Daoy (cell line): ENCODE measurements at regions not wholly inside any gene's neighbourhood (a gene's known extent, or its start where the extent isn't known, plus 50 kb on each side); places are given as distances from the start of the nearest gene placed in this dataset.
A peak's percentile ranks its signal among the peaks of the same experiment; 100 is the strongest.

Source experiments
- DNase-seq: peaks from one replicate; pipeline ENCODE4 v3.0.0-alpha.2; 2015; ENCODE audit warnings: low read depth

DNA sequence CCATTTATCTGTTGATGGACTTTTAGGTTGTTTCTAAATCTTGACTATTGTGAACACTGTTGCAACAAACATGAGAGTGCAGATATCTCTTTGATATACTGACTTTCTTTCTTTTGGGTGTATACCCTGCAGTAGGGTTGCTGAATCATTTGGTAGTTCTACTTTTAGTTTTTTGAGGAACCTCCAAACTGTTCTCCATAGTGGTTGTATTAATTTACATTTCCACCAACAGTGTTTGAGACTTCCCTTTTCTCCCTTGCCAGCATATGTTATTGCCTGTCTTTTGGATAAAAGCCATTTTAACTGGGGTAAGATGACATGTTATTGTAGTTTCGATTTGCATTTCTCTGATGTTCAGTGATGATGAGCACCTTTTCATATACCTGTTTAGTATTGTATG lies 330.0 kb downstream of the DDX10 start:
- DNase-seq, result no peak

DNA sequence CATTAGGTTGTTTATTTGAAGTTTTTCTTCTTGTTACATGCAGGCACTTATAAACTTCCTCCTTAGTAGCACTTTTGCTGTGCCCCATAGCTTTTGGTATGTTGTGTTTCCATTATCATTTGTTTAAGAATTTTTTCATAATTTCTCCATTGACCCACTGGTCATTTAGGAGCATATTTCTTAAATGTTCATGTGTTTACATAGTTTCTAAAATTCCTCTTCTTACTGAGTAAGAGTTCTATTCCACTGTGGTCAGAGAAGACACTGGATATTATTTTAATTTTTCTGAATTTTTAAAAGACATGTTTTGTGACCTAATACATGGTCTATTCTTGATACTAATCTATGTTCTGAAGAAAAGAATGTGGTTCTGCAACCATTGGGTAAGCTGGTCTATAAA lies 333.0 kb downstream of the DDX10 start:
- no peak for DNase-seq

DNA sequence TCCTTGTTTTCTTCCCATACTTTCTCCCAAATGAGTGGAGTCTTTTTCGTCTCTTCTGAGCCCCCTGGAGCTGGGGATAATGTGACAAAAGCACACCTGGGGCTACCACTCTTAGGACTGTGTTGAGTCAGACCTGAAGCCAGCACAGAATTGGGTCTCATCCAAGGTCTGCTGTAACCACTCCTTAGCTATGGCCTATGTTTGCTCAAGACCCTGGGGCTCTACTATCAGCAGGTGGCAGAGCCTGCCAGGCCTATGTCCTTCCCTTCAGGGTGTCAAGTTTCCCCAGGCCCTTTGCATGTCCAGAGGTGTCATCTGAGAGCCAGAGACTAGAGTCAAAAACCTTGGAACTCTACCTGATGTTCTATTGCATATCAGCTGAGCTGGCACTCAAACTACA lies 335.7 kb downstream of the DDX10 start:
- DNase-seq, result no peak

DNA sequence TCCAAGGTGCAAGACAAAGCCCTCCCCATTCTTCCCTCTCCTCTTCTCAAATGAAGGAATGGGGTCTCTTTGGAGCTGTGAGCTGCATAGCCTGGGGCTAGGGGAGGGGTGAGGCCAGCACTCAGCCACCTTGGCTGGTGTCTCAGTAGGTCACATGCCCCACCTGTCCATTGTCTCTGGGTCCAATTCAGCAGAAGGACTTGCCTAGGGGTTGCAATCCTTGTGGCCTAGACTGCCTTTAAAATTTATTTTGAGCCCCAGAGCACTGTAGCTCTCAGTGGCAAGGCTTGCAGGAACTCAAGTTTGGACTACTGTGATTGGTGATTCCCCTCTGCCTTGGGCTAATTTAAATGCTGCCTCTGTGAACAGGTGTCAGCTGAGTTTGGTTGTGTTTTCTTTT lies 336.7 kb downstream of the DDX10 start:
- DNase-seq, result no peak

DNA sequence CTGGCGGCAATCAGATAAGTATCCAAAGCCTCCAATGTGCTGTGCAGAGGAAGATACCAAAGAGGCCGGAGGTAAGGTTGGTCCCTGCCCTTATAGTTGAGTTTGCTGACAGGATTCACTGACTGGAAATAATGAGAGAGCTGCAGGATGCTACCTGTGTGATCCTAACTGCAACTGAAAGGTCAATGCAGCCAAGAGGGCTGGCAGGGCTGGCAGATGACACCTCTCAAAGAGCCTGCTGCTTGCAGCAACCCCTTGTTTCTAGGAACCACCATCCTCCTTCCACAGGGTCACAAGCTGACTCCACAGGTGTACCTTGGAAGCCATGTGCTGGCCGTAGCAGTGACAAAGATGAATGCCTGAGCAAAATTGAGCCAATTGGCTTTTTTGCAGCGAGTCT lies 348.1 kb downstream of the DDX10 start:
- DNase-seq, result no peak

DNA sequence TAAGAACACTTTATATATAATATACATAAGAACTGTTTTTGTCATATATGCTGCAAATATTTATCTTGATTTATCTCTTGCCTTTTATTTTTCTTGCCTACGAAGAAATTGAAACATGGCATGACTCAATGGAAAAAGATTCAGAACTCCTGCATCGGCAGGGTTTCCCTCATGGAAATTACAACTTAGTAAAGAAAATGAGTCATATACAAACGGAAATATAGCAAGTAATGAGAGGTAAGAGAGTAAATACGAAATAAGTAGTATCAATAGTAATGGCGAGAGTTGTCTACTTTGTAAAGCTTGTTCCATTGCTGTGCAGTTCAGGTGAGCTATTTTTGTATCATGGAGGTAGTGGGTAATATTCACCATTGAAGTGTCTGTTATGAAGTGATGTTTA lies 350.4 kb downstream of the DDX10 start:
- DNase-seq, result no peak

DNA sequence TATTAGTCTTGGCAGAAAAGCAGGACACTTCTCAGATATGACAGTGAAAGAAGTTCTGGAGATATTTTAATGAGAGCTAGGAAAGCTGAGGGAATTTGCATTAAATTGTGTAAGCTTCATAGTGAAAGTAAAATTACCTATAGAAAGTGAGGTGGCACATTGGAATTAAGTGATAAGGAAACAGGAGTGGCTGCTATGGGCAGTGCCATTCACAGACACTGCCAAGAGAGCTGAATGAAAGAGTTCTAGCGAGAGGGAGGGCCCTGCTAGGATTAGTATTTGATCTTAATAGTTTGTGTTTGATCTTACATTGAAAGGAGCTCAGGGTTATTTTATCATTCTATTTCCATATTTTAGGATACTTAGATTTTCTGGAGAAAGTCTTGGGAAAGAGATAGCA lies 351.9 kb downstream of the DDX10 start:
- DNase-seq, result no peak

DNA sequence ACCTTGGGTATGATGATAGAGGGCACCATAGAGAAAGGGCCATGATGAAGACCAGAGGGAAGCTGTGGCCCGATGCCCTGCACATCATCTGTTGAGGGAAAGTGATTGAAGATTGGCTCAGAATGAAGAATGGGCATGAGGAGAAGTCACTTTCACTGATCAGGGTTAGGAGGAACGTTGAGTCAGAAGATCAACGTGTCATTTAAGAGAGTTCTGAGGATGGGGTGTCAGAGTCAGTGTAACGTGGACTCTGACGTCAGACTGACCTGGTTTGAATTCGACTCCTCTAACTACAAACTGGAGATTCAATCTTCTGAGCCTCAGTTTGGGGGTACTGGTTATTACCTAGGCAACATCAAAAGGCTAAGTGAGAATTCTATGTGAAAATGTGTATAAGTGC lies 352.6 kb downstream of the DDX10 start:
- no peak for DNase-seq

DNA sequence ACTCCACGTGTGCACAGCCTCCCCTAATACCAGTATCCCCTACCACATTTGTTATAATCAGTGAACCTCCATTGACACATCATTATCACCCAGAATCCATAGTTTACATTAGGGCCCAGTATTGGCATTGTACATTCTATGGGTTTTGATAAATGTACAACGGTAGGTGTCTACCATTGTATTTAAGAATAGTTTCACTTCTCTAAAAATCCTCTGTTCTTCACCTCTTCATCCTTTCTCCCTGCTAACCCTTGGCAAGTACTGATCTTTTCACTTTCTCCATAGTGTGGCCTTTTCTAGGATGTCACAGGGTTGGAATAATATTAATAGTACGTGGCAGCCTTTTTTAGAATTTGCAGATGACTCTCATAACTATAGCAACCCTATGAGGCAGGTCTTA lies 353.8 kb downstream of the DDX10 start:
- no peak for DNase-seq

DNA sequence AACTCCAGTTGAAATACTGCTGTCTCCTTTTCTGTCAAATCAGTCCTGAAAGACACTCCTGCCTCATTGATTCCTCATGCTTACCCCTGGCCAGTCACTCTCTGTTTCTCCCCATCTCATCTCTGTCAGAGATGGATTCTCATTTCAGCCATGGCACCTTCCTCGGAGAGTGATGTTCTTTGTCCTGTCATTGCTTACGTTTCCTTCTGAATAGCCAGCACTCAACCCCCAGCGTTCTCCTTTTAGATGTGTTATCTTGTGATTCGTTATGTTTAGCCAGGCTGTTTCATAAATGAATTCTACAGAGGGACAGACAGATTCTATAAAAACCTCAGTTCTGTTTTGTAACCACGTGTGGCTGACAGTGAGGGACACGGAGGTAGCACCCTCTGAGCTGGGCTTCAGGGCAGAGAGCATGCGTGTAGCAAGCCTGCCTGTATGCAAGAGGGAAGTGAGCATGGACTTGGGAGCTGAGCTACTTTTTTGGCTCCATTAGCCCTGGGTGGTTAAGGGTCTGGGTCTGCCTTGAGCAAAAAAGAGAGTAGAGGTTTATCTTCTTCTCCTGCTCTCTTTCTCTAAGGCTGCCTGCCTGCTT lies 354.6 kb downstream of the DDX10 start:
- no peak for DNase-seq

DNA sequence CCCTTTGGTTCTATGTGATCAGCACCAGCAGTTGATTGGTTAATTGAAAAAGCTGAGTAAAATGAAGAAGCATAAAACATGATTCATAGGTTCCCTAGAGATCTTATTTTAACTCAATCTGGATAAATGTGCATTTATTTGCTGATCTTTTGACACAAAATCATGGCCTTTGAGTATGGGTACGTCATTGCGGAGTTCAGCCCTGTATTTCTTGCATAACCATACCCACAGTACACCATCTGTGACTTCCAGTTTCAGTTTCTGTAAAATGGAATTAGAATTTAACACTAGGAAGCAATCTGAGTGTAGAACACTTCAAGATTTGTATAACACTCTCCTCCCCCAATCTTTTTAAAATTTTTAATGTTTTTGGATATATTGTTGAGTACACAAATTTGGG lies 358.2 kb downstream of the DDX10 start:
- no peak for DNase-seq

DNA sequence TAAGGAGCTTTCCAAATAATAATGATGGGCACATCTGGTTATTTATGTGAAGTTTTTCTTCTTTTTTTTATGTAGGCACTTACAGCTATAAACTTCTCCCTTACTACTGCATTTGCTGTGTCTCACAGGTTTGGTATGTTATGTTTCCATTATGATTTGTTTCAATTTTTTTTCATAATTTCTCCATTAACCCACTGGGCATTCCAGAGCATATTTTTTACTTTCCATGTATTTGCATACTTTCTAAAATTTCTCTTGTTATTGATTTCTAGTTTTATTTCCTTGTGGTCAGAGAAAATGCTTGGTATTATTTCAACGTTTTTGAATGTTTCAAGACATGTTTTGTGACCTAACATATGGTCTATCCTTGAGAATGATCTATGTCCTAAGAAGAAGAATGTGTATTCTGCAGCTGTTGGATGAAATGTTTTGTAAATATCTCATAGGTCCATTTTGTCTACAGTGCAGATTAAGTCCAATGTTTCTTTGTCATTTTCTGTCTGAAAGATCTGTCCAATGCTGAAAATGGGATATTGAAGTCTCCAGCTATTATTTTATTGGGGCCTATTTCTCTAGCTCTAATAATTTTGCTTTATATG lies 362.1 kb downstream of the DDX10 start:
- DNase-seq, result no peak

DNA sequence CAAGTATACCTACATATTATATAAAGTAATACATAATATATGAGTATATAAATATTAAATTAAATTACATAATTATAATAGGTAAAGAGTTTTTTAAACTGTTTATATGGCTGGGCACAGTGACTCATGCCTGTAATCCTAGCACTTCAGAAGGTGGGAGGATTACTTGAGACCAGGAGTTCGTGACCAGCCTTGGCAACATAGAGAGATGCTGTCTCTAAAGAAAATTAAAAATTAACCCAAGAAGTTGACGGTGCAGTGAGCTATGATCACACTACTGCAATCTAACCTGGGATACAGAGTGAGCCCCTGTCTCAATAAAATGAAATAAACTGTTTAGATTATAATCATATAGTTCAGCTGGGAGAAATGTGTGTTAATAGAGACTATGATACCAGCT lies 363.0 kb downstream of the DDX10 start:
- DNase-seq, result no peak

DNA sequence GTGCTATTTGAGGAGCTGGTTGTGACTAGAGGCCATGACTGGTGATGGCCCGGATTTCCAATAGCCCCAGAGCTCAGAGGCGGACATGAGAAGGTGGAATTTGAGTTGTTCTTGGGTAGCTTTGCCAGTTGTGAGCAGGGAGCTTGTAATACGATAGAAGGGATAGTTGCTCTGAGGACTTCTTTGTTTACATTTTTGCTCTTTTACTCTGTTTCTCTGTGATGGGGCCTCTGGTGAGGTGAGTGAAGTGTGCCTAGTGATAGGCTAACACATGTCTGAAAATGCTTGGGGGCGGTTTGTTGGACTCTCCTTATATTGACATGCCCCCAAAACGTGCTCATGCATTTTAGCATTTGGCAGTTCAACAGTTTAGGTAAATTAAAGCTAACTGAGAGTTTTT lies 365.1 kb downstream of the DDX10 start:
- no peak for DNase-seq

DNA sequence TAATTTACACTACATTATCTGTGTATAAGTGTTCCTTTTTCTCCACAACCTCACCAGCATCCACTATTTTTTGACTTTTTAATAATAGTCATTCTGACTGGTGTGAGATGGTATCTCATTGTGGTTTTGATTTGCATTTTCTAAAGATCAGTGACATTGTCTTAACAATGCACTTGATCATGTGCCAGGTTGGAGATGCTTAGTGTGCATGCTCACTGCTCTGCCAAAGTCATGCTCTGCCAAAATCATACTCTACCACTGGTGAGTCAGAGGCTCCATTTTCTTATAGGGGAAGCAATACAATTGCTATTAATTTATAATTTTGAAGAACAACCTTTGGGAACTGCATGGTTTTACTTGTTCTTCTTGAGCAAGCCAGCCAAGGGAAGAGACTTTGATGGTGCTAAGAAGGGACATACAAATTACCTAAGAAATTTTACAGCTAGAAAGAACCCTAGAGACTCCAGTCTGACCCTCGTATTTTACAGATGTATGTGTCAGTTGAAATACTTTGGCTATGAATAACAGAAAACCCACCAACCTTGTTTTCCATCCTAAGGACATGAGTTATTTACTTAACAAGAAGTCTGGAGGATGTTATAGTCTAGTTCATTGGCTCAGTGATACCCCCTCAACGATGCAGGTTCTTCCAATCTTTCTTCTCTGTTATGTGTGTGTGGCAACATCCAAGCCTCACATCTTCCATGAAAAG lies 368.9 kb downstream of the DDX10 start:
- peak; percentile 20 for DNase-seq

DNA sequence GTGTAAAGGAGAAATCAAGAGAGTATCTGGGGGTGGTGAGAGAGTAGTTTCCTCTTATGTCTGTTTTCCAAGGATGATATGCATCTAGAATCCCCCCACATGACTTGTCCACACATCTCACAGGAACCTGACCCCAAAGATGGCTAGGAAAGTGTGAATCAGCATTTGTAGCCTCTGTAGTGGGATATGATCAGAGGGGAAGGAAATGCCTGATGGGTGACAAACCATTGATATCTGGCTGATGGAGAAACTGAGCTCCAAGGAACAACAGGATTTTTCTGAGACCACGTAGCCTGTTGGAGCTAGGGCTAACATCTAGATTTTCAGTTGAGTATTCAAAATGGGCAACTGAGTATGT lies 369.4 kb downstream of the DDX10 start:
- no peak for DNase-seq

DNA sequence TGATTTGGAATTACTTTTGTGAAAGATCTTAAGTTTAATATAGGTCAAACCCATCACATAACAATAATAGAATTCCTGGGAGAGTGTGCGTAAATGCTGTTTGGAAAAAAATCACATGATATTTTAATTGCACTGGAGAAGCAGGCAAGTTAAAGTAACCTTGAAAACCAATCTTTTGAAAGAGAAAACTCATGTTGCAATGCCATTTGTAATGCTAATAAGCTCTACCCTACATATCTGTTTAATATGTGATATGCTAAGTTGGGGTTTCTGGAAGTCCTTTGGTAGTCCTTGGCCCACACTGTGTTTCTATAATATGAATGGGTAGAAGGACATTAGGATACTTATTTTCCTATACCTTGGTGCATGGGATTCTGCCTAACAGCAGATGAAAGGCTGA lies 370.4 kb downstream of the DDX10 start:
- no peak for DNase-seq

DNA sequence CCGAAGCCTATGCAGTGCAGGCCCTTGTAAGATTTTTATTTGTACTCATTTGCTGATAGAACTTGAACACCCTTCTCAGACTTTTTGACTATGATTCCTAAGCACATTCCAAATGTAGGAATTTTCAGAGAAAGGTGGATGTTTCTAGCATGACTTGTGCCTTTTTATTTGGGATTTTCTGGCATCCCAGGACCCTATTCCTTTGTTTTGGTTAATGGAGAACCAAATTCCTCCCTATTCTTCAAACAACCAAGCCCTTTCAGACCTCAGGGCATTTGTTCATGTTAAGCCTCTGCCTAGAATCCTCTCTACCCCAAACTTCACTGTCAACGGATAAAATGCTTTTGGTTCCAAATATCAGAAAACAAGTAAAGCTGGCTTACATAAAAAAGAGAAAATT lies 371.1 kb downstream of the DDX10 start:
- no peak for DNase-seq

DNA sequence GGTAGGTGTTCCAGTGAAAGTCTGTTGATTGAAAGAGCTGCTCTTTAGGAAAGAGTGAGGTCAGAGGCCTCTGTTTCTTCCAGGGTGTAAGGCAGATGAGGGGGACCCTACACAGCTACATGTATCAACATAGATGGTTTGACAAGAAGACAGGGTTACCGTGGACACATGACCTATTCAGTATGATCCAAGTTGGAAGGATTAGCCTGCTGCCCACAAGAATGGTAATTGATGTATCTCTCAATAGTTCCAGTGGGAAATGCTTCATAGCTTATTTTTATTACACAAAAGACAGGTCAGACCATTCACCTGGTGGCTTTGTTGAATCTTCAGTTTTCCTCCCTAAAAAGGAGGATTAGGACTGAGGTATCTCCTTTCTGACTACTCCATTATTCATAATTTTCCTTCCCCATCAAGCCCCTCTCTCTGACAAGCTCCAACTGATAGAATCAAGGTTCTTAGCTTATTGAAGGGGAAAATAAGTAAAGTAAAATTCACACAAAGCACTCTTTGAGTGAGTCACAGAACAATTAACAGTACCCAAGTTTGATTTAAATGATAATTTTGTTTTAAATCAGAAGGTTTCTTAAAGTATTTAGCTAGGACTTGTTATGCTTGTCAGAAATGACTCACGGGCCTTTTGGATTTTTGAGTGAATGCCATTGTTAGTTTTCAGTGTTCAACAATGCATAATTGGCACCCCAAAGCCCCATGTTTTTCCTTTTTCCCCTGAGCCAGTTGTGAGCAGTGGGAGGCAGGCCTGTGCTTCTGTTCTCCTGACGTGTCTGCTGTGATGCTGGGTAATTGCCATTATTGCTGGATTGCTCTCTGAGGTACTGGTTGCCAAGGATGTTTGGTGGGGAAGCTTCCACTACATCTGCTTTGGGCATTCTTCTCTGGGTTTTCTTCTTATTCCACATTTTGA lies 373.2 kb downstream of the DDX10 start:
- no peak for DNase-seq

DNA sequence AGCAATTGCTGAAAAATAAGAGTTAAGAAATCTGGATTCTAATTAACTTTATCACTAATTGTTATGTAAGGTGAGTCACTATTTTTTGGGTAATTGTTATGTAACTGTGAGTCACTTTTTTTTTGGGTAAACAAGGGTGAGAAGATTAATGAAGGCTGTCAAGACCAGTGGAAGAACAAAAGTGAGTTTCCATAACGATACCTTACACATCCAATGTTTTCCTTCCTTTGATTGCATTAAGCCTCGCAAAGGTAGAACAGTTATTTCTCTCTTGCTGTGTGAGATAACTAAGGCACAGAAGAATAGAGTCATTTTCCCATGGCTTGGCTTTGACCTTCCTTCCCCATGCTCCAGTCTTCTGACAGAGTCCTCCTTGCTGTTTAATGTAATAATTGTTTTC lies 374.7 kb downstream of the DDX10 start:
- no peak for DNase-seq

DNA sequence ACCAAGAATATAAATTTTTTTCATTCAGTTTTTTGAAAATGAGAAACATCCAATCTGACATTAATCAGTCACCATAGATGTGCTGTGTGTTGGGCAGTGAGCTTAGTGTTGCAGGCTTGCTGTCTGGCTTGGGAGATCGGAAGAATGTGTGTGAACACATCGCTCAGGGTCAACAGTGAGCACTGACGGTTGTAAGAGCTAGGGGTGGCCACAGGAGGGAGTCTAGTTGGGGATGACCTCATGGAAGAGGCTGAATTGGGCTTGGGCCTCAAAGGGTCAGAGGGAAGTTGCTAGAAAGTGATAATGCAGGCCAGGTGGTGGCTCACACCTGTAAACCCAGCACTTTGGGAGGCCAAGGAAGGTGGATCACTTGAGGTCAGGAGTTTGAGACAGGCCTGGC lies 375.4 kb downstream of the DDX10 start:
- no peak for DNase-seq

DNA sequence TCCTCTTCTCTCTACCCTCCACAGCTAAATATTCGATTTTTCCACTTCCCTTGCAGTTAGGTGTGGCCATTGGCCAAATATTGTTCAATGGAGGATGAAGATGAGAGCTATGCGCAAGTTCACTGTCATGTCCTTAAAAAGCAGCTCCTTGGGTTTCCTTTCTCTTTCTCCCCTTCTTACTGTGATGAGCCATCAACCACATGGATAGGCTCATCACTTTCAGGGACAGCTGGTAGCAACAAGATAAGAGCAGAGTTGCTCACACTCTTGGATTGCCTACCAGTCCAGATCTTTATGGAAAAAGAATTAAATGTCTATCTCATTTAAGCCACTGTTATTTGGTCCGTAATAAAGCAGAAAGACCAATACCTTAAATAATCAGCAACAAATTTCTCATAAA lies 377.0 kb downstream of the DDX10 start:
- DNase-seq, result no peak

DNA sequence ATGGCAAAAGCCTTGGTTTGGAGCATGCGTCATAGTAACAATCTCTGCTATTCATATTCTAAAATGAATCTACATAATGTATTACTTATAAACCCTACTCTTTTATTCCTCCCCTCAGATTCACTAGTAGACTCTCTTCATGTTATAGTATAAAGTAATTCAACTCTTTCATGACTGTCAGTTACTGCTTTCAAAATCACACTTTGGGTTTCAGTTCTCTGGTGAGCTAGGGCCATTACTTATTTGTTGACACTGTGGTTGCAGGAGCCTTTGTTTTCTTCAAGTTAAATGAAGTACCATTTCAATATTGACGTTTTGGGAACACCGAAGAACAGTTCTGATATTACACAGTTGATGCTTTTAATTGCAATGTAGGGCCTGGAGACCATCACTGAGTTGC lies 378.4 kb downstream of the DDX10 start:
- no peak for DNase-seq
